ENCODE measurements at regions not wholly inside any gene's neighbourhood (a gene's known extent, or its start where the extent isn't known, plus 50 kb on each side); places are given as distances from the start of the nearest gene placed in this dataset.
"Not testable (repeated sequence)": the region's sequence is repeated elsewhere in the genome, so short reads cannot be mapped to it uniquely, and the experiment has no call there.

DNA sequence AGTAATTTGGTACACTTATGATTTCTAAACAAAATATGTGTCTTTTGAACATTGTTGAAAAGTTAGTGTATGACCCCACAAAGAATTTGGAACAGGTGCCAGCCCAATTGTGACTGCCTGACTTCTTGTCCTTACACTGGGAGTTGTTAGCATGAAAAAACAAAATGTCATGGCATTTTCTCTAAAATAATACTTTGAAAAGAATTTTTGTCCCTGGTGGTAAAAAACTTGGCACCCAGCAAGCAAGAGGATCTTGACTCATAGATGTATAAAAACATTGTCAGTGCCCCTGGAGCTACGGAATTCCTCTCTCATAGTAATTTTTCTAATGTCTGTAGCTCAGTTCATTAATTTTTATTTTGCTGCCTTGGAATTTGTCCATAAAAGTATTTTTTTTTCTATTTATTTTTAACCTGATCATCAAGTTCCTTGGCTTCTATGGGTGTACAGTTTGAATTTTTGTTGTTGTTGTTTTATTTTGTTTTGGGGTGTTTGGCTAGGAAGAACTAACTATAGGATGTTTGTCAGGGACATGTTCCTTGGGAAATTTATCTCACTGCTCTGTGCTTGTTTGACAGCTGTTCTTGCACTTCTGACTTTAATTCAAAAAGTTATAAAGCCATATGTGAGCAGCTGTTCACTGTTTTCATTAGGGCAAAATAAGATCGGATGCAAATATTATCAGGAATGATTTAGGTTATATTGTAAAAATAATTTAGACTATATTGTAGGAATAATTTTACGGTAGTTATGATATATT, 95.4 kb upstream of the NUDT6 start:
- DNase-seq (ENCODE audit: low spot score in 2 of 2) (no peak), ATAC-seq (no peak)
- H3K9me3 Mint-ChIP-seq, result peaks cover 0 to 5% of the 10 kb centered on the region in 2 donors
- H3K27ac Mint-ChIP-seq, result no peak overlapping the region
- peaks cover 6 to 11% of the 10 kb centered on the region in 2 donors for H3K36me3 Mint-ChIP-seq

DNA sequence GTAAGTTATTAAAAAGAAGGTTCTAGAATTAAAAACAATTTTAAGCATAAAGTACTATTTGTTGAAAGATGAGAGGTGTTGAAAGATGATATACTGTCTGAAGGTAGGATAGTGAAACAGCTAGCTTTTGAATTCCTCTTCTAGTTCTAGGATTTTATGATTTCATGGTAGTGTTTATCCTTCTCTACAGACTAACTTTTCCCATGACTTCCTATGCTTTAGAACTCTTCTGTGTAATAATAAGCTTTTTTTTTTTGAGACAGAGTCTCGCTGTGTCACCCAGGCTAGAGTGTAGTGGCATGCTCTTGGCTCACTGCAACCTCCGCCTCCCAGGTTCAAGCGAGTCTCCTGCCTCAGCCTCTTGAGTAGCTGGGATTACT, 96.0 kb upstream of the NUDT6 start:
- H3K9me3 Mint-ChIP-seq, result peaks cover 0 to 5% of the 10 kb centered on the region in 2 donors
- ATAC-seq (no peak), DNase-seq (ENCODE audit: low spot score in 2 of 2) (no peak)
- peaks cover 6 to 8% of the 10 kb centered on the region in 2 donors for H3K36me3 Mint-ChIP-seq
- H3K27ac Mint-ChIP-seq, result no peak overlapping the region

DNA sequence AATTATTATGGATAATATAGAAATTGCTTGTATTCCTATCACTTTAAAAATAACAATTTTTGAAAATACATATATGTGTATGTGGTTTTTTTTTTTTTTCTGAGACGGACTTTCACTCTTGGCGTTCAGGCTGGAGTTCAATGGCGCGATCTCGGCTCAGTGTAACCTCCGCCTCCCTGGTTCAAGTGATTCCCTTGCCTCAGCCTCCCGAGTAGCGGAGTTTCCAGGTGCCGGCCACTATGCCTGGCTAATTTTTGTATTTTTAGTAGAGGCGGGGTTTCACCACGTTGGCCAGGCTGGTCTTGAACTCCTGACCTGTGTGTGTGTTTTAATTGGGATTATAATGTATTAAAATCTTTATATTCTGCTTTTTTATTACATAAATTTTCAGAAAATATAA, 97.9 kb upstream of the NUDT6 start:
- Mint-ChIP-seq H3K36me3 (peaks cover 8 to 10% of the 10 kb centered on the region in 2 donors), H3K27ac (no peak overlapping the region), H3K9me3 (peaks cover 0 to 5% of the 10 kb centered on the region in 2 donors)
- ATAC-seq, result no peak
- no peak for DNase-seq (ENCODE audit: low spot score in 2 of 2)

DNA sequence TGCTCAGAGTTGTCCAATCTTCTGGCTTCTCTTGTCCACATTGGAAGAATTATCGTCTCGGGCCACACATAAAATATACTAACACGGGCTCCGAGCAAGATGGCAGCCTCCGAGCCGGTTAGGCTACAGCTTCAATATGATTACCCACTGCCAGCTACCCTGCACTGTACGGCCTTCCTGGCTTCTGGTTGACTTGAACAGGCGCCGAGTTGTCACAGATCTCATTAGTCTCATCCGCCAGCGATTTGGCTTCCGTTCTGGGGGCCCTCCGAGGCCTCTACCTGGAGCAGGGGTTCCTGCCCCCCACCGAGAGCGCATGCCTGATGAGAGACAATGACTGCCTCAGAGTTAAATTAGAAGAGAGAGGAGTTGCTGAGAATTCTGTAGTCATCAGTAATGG, 101.2 kb upstream of the NUDT6 start:
- DNase-seq (ENCODE audit: low spot score in 2 of 2) (no peak), ATAC-seq (no peak)
- H3K27ac Mint-ChIP-seq, result peak overlapping the region in 1 of 2 donors; percentile 2
- H3K9me3 Mint-ChIP-seq, result peaks cover 0 to 5% of the 10 kb centered on the region in 2 donors
- peaks cover 16 to 17% of the 10 kb centered on the region in 2 donors for H3K36me3 Mint-ChIP-seq

DNA sequence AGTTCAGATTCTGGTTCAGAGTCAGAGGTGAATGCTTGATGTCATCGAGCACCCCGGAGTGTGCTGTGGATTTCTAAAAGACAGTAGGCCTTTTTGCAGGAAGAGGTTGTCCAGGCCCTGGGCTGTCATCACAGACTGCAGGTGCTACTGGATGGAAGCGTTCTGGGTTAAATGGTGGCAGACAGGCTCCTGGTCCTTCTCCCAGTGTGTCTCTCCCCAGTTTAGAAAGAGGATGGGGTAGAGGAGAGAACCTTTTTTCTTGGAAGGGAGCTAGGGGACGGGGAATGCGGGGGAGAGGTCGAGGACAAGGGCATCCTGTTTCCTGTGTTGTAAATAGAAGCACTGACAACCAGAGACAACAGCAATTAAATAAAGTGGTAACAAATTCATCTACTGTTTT, 102.3 kb upstream of the NUDT6 start:
- Mint-ChIP-seq H3K27ac (no peak overlapping the region), H3K9me3 (peaks cover 0 to 5% of the 10 kb centered on the region in 2 donors), H3K36me3 (peaks cover 17 to 18% of the 10 kb centered on the region in 2 donors)
- ATAC-seq (no peak), DNase-seq (ENCODE audit: low spot score in 2 of 2) (no peak)

DNA sequence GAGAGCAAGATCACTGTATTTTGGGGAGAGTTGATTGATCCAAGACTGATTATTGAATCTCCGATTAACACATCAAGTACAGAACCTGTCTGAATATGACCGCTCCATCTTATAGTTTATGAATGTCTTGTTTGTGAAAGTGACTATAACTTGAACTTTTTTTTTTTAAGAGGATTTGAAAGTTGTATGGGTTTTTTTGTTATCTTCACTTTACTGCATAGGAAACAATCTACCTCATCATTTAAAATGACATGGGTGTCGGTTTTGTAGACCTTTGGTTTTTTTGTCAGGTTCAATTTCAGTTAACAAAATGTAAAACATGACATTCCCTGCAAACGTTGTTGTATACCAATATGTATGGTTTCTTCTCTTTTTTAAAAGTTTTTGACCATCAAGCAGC, 103.0 kb upstream of the NUDT6 start:
- H3K9me3 Mint-ChIP-seq, result peaks cover 0 to 5% of the 10 kb centered on the region in 2 donors
- ATAC-seq (no peak), DNase-seq (ENCODE audit: low spot score in 2 of 2) (no peak)
- H3K27ac Mint-ChIP-seq, result peak overlapping the region in 1 of 2 donors; percentile 69
- peaks cover 17 to 18% of the 10 kb centered on the region in 2 donors for H3K36me3 Mint-ChIP-seq

DNA sequence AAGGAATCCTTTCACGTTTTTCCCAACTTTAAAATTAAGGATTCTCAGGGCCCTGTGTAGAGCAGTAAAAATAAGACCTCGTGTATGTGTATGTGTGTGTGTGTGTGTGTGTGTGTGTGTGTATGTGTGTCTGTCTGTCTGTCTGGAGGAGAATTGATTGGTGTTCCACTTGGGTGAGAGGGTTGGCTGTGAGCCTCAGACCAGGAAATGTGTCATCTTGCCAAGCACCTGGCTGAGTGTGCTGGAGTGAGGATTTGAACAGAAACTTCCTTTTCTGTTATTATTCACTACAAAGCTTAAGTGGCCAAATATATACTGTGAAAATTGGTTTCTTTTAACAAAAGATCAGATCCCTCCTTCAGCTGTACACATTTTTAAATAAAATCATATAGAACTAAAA, 103.6 kb upstream of the NUDT6 start:
- H3K27ac Mint-ChIP-seq, result peak overlapping the region; percentile 33 to 69
- DNase-seq (ENCODE audit: low spot score in 2 of 2); H3K9me3 Mint-ChIP-seq: not testable (repeated sequence)
- H3K36me3 Mint-ChIP-seq, result peaks cover 17 to 18% of the 10 kb centered on the region in 2 donors
- ATAC-seq, result peak in 1 of 2 donors; percentile 28

DNA sequence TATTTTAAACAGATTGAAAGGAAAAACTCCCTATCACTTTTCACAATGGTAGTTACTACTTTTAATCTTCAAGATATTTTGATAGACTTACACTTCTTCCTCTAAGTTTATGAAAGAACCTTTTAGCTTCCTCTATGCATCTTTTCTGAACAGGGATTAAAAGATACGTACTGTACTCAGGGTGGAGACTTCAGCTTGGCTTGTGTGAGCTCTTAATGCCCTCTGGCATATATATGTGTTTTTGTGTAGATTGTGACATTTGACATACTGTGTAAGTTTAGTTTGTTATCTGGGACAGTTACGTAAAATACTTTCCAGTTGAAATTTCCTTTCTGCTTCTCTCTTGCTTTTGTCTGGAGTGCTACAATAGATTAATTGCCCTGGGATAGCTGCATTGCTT, 109.3 kb upstream of the NUDT6 start:
- H3K36me3 Mint-ChIP-seq, result peaks cover 11 to 13% of the 10 kb centered on the region in 2 donors
- no peak for ATAC-seq
- H3K9me3 Mint-ChIP-seq, result no peaks in the 10 kb centered on the region
- no peak overlapping the region for H3K27ac Mint-ChIP-seq
- no peak for DNase-seq (ENCODE audit: low spot score in 2 of 2)

DNA sequence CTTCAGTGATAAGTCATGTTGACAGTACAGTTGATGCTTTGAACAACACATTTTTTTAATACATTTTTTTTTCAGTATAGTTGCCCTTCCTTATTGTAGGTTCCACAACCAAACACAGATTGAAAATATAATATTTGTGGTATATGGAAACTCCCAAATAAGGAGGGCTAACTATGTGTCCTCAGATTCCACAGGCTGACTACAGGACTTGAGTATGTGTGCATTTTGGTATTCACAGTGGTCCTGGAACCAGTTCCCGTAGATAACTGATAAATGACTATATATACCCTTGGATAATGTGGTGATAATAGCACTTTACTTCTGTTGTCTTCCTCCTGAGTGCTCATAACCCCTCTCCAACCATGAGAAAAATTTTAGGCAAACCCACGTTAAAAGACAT, 111.6 kb upstream of the NUDT6 start:
- Mint-ChIP-seq H3K9me3 (no peaks in the 10 kb centered on the region), H3K36me3 (peaks cover 7 to 8% of the 10 kb centered on the region in 2 donors), H3K27ac (no peak overlapping the region)
- no peak for DNase-seq (ENCODE audit: low spot score in 2 of 2)
- no peak for ATAC-seq

DNA sequence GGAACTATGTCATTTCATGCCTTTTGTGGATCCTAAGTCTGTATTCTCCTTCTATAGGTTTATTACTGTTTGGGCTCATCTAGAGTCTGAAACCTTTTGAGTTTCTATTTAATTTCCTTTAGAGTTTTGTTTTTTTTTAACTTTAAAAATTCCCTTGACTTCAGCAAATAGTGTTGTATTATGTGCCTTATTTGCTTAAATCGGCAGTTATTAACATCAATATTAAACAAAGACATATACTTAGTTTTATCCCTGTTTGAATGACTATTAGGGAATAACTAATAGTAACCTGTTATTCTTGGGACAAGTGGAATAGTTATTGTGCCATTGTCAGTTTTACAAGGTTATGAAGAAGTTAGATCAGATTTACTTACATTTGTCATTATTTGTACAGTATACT, 112.8 kb upstream of the NUDT6 start:
- peaks cover 7 to 10% of the 10 kb centered on the region in 2 donors for H3K36me3 Mint-ChIP-seq
- H3K27ac Mint-ChIP-seq, result no peak overlapping the region

DNA sequence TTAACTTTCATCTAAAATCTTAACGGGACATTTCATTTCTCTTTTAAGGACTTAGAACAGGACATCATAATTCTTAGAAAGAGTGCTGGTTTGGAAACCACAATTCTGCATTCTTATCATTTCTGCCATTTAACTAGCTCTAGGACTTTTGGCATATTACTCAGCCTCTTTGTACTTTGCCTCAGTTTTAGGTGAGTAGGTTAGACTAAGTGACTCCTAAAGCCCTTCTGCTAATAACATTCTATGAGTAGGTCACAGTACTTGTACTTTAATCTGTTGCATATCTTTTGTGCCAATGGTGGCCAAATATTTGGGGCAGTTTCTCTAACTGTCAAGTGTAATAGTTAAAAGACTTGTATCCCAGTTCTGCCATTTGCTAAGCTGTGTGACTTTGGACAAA, 115.4 kb upstream of the NUDT6 start:
- H3K36me3 Mint-ChIP-seq, result peaks cover 11 to 26% of the 10 kb centered on the region in 2 donors
- H3K27ac Mint-ChIP-seq, result no peak overlapping the region
- no peak for DNase-seq (ENCODE audit: low spot score in 2 of 2)
- ATAC-seq, result peak; percentile 31 to 64
- peaks cover 9 to 11% of the 10 kb centered on the region in 2 donors for H3K9me3 Mint-ChIP-seq

More for the DNA sequence above, 112.8 kb upstream of the NUDT6 start:
- DNase-seq (ENCODE audit: low spot score in 2 of 2), result no peak
- H3K9me3 Mint-ChIP-seq, result no peaks in the 10 kb centered on the region
- no peak for ATAC-seq

DNA sequence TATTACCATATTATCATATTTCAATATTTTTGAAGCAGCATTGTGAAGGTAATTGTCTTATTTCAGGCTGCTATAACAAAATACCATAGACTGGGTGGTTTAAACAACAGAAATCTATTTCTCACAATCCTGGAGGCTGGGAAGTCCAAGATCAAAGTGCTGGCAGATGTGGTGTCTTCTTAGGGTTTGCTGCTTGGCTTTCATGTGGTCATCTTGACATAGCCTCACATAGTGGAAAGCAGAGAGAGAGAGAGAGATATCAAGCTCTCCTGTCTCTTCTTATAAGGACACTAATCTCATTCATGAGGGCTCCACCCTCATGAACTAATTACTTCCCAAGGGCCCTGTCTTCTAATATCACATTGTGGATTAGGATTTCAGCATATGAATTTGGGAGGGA, 119.7 kb upstream of the NUDT6 start:
- H3K27ac Mint-ChIP-seq, result no peak overlapping the region
- ATAC-seq (no peak), DNase-seq (ENCODE audit: low spot score in 2 of 2) (no peak)
- H3K36me3 Mint-ChIP-seq, result peaks cover 24 to 60% of the 10 kb centered on the region in 2 donors
- peaks cover 19 to 22% of the 10 kb centered on the region in 2 donors for H3K9me3 Mint-ChIP-seq

DNA sequence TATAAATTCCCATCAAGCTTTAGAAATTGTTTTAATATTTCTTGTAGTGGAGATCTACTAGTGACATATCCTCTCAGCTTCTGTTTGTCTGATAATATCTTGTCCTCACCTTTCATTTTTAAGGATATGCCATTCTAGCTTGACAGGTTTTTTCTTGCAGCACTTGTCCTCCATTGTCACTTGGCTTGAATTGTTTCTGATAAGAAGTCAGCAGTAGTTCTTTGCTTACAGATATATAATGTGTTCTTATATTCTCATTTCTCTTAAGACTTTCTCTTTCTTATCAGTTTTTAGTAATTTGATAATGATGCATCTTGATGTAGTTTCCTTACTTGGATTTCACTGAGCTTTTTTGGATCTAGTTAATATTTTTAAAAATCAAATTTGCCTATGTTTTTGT, 120.6 kb upstream of the NUDT6 start:
- DNase-seq (ENCODE audit: low spot score in 2 of 2) (no peak), ATAC-seq (no peak)
- Mint-ChIP-seq H3K36me3 (peaks cover 31 to 67% of the 10 kb centered on the region in 2 donors), H3K9me3 (peaks cover 22 to 24% of the 10 kb centered on the region in 2 donors), H3K27ac (no peak overlapping the region)

DNA sequence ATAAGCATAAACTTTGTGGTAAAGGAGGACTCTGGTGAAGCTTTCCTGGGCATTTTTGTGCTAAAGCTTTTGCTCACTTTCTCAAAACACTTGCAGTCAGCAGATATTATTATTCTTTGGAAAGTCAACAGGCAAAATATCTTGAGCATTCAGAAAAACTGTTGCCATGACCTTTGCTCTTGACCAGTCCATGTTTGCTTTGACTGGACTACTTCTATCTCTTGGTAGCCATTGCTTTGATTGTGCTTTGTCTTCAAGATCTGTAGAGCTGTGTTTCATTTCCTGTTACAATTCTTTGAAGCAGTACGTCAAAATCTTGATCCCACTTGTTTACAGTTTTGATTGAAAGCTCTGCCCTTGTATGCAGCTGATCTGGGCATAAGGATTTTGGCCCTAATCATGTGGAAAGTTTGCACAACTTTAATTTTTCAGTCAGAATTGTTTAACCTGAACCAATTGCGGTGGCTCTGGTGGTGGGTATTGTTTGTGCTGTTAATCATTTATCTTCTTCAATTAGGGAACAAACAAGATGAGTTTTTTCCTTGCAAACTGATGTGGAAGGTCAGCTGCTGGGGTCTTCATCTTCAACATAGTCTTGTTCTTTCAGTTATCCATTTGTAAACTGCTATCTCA, 121.5 kb upstream of the NUDT6 start:
- Mint-ChIP-seq H3K9me3 (peaks cover 27 to 29% of the 10 kb centered on the region in 2 donors), H3K36me3 (peaks cover 40 to 69% of the 10 kb centered on the region in 2 donors), H3K27ac (no peak overlapping the region)
- ATAC-seq (no peak), DNase-seq (ENCODE audit: low spot score in 2 of 2) (no peak)

DNA sequence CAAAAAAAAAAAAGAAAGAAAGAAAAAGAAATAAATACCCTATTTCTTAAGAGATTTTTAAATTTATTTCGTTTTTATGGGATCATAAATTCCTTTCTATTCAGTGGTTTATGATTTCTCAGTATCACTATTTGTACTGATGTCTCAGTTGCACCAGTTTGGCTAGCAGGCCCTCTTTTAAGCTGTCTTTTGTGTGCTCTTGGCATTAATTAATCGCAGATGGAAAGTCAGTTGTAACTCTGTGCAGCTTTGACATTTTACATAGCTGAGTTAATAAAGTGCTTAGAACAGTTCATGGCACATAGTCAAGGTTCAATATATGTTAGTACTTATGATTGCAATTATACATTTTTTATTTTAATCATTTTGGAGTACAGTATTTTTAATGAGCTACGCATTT, 123.7 kb upstream of the NUDT6 start:
- no peak for DNase-seq (ENCODE audit: low spot score in 2 of 2)
- no peak for ATAC-seq
- Mint-ChIP-seq H3K36me3 (peaks cover 53 to 80% of the 10 kb centered on the region in 2 donors), H3K27ac (no peak overlapping the region), H3K9me3 (peaks cover 35 to 40% of the 10 kb centered on the region in 2 donors)

DNA sequence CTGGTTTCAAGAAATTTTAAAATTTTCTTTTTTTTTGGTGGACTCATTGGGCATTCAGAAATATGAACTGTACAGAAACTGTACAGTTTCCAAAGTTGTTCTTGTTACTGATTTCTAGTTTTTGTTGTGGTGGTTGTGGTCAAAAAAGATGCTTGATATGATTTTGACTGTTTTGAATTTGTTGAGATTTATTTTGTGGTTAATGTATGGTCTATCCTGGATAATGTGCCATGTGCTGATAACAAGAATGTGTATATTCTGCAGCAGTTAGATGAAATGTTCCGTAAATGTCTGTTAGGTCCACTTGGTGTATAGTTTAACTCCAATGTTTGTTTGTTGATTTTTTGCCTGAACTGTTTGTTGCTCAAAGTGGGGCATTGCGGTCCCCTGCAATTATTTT, 127.6 kb upstream of the NUDT6 start:
- ATAC-seq, result no peak
- peaks cover 61 to 64% of the 10 kb centered on the region in 2 donors for H3K36me3 Mint-ChIP-seq
- peaks cover 30 to 43% of the 10 kb centered on the region in 2 donors for H3K9me3 Mint-ChIP-seq
- DNase-seq (ENCODE audit: low spot score in 2 of 2), result no peak
- no peak overlapping the region for H3K27ac Mint-ChIP-seq

DNA sequence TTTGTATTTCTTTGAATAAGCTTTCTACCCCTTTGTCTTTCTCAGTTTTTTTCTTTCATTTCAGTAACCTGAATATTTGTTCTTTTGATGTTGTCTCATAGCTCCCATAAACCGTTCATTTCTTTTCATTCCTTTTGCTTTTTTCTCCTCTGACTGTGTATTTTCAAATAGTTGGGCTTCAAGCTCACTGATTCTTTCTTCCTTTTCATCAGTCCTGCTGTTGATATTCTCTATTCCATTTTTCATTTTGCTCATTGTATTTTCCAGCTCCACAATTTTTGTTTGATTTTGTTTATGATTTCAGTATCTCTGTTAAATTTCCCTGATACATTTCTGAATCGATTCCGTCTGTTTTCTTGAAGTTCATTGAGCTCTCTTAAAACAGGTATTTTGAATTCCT, 129.6 kb upstream of the NUDT6 start:
- H3K36me3 Mint-ChIP-seq, result peaks cover 46 to 59% of the 10 kb centered on the region in 2 donors
- ATAC-seq (no peak), DNase-seq (ENCODE audit: low spot score in 2 of 2) (no peak)
- H3K9me3 Mint-ChIP-seq, result peaks cover 25 to 39% of the 10 kb centered on the region in 2 donors
- no peak overlapping the region for H3K27ac Mint-ChIP-seq

DNA sequence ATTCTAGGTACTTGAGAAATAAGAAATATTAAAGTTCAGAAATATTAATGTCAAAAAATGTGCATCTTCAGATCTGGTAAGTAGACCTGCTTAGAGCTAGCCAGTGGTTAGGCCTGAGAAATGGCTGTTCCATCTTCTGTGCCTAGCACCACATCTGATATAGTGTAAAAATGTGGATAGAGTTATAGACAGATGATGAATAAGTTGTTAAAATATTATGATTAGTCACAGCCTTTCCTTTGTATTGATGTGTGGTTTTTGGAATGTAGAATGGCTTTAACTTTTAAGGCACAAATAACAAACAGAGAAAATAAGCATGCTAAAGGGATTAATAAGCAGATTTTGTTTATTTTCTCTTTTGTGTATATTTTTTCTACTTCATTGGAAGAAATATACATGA, 133.5 kb upstream of the NUDT6 start:
- Mint-ChIP-seq H3K9me3 (peaks cover 21% of the 10 kb centered on the region in 2 donors), H3K27ac (no peak overlapping the region), H3K36me3 (peaks cover 42 to 46% of the 10 kb centered on the region in 2 donors)
- DNase-seq (ENCODE audit: low spot score in 2 of 2), result no peak
- ATAC-seq, result no peak
